ENCODE measurements at regions not wholly inside any gene's neighbourhood (a gene's known extent, or its start where the extent isn't known, plus 50 kb on each side); places are given as distances from the start of the nearest gene placed in this dataset.

- CTCF ChIA-PET = no interaction called here
- H3K4me3 ChIP-seq (ENCODE audit: low read depth, low read length) = no peak overlapping the region
Observed at GRCh38 chr5:142420561-142421227, 95.9 kb upstream of the SPRY4 start.

GRCh38 chr5:142412581-142412980 lies 87.8 kb upstream of the SPRY4 start:
- ChIA-PET CTCF (no interaction called here), POLR2A (no interaction called here)
- no peaks in the 10 kb centered on the region for H3K27me3 Mint-ChIP-seq (ENCODE audit: insufficient read depth, unreplicated experiment)
- no peak for DNase-seq
- no TSS peak for BruUV-seq (replicated peaks)
- no peaks in the 10 kb centered on the region for H3K9me3 Mint-ChIP-seq (ENCODE audit: unreplicated experiment)
- Histone ChIP-seq H3K36me3 (ENCODE audit: control insufficient read depth, insufficient read depth, low read length) (no peaks in the 10 kb centered on the region), H3K27me3 (replicated peaks; ENCODE audit: control insufficient read depth, insufficient read depth, low read length) (no peaks in the 10 kb centered on the region), H3K9me3 (no peaks in the 10 kb centered on the region), H3K4me1 (no peaks in the 10 kb centered on the region), H3K4me3 (ENCODE audit: low read depth, low read length) (no peak overlapping the region)
- no peak overlapping the region for H3K27ac Mint-ChIP-seq (ENCODE audit: unreplicated experiment)
- intact Hi-C loops (cut with micrococcal nuclease; ENCODE audit: unreplicated experiment) = no loop called here
- TF ChIP-seq CTCF (IDR thresholded peaks at IDR 0.05; ENCODE audit: insufficient read depth in 1 of 2, low read depth in 1 of 2, low read length in 1 of 2, severe bottlenecking in 1 of 2, unreplicated experiment in 1 of 2) = no peak
- H3K4me1 Mint-ChIP-seq (ENCODE audit: low read depth, unreplicated experiment) = no peaks in the 10 kb centered on the region
- no peak overlapping the region for H3K4me3 Mint-ChIP-seq (ENCODE audit: unreplicated experiment)
- no peaks in the 10 kb centered on the region for H3K36me3 Mint-ChIP-seq (ENCODE audit: insufficient read depth, unreplicated experiment)

More at GRCh38 chr5:142420561-142421227, 95.9 kb upstream of the SPRY4 start:
- Mint-ChIP-seq H3K27ac (ENCODE audit: unreplicated experiment) (no peak overlapping the region), H3K4me1 (ENCODE audit: low read depth, unreplicated experiment) (peaks cover 12% of the 10 kb centered on the region), H3K27me3 (ENCODE audit: insufficient read depth, unreplicated experiment) (no peaks in the 10 kb centered on the region), H3K36me3 (ENCODE audit: insufficient read depth, unreplicated experiment) (no peaks in the 10 kb centered on the region), H3K4me3 (ENCODE audit: unreplicated experiment) (no peak overlapping the region), H3K9me3 (ENCODE audit: unreplicated experiment) (no peaks in the 10 kb centered on the region)
- BruUV-seq (replicated peaks) = no TSS peak
- POLR2A ChIA-PET = no interaction called here
- TF ChIP-seq CTCF (IDR thresholded peaks at IDR 0.05; ENCODE audit: insufficient read depth in 1 of 2, low read depth in 1 of 2, low read length in 1 of 2, severe bottlenecking in 1 of 2, unreplicated experiment in 1 of 2) = no peak
- Histone ChIP-seq H3K27me3 (replicated peaks; ENCODE audit: control insufficient read depth, insufficient read depth, low read length) (no peaks in the 10 kb centered on the region), H3K9me3 (no peaks in the 10 kb centered on the region), H3K36me3 (ENCODE audit: control insufficient read depth, insufficient read depth, low read length) (no peaks in the 10 kb centered on the region), H3K4me1 (peaks cover 12% of the 10 kb centered on the region)
- DNase-seq = no peak
- intact Hi-C loops (cut with micrococcal nuclease; ENCODE audit: unreplicated experiment) = no loop called here

GRCh38 chr5:142411656-142412425 lies 87.0 kb upstream of the SPRY4 start:
- H3K27ac Mint-ChIP-seq (ENCODE audit: unreplicated experiment) = no peak overlapping the region
- H3K27me3 Mint-ChIP-seq (ENCODE audit: insufficient read depth, unreplicated experiment) = no peaks in the 10 kb centered on the region
- H3K4me1 Mint-ChIP-seq (ENCODE audit: low read depth, unreplicated experiment) = no peaks in the 10 kb centered on the region
- ChIA-PET POLR2A (no interaction called here), CTCF (no interaction called here)
- no peaks in the 10 kb centered on the region for H3K27me3 ChIP-seq (replicated peaks; ENCODE audit: control insufficient read depth, insufficient read depth, low read length)
- H3K4me1 ChIP-seq = no peaks in the 10 kb centered on the region
- no peak overlapping the region for H3K4me3 ChIP-seq (ENCODE audit: low read depth, low read length)
- intact Hi-C loops (cut with micrococcal nuclease; ENCODE audit: unreplicated experiment) = no loop called here
- H3K36me3 Mint-ChIP-seq (ENCODE audit: insufficient read depth, unreplicated experiment) = no peaks in the 10 kb centered on the region
- no peaks in the 10 kb centered on the region for H3K36me3 ChIP-seq (ENCODE audit: control insufficient read depth, insufficient read depth, low read length)
- no peaks in the 10 kb centered on the region for H3K9me3 Mint-ChIP-seq (ENCODE audit: unreplicated experiment)
- DNase-seq = no peak
- BruUV-seq (replicated peaks) = no TSS peak
- TF ChIP-seq CTCF (IDR thresholded peaks at IDR 0.05; ENCODE audit: insufficient read depth in 1 of 2, low read depth in 1 of 2, low read length in 1 of 2, severe bottlenecking in 1 of 2, unreplicated experiment in 1 of 2) = no peak
- no peaks in the 10 kb centered on the region for H3K9me3 ChIP-seq
- no peak overlapping the region for H3K4me3 Mint-ChIP-seq (ENCODE audit: unreplicated experiment)
